Common myeloid progenitor, CD34-positive (primary cell): ENCODE measurements at regions not wholly inside any gene's neighbourhood (a gene's known extent, or its start where the extent isn't known, plus 50 kb on each side); places are given as distances from the start of the nearest gene placed in this dataset.

Source experiments
- CTCF ChIA-PET: fragments of 350-600 bp; sonication (Branson Sonifier 250); formaldehyde crosslinking; loops from one replicate; lab custom pipeline; 2021; ENCODE audit warnings: antibody characterized with exemption; lab: Charles Lee
- POLR2A ChIA-PET: fragments of 350-600 bp; sonication (Branson Sonifier 250); formaldehyde crosslinking; loops from one replicate; lab custom pipeline; 2021; ENCODE audit warnings: antibody characterized with exemption; lab: Charles Lee
- DNase-seq, 3 donors: peaks; one replicate each; pipeline versions ENCODE4 v3.0.0 to v3.0.0-alpha.2; 2013
- H3K27ac ChIP-seq, 2 experiments: 1 replicate in 1 of 2; 2 replicates in 1 of 2; pipeline ENCODE4 v1.7.0; 2013; ENCODE audit warnings: inconsistent platforms in 2 of 2, low read length in 2 of 2, mild to moderate bottlenecking in 2 of 2, low read depth in 1 of 2, moderate library complexity in 1 of 2; ENCODE audit not compliant: severe bottlenecking in 2 of 2, insufficient read depth in 1 of 2, poor library complexity in 1 of 2
- H3K27me3 ChIP-seq, 5 experiments: replicated peaks in 2 of 5; 1 replicate in 3 of 5; 2 replicates in 2 of 5; pipeline versions ENCODE4 v1.6.1 to v1.7.0; 2013; ENCODE audit warnings: low read length in 4 of 5, mild to moderate bottlenecking in 2 of 5, moderate library complexity in 2 of 5, inconsistent platforms in 1 of 5; ENCODE audit not compliant: insufficient read depth in 5 of 5, control insufficient read depth in 4 of 5
- H3K36me3 ChIP-seq, 4 experiments: 1 replicate in 2 of 4; 2 replicates in 2 of 4; pipeline versions ENCODE4 v1.6.1 to v1.7.0; 2013; ENCODE audit warnings: low read length in 3 of 4, control low read depth in 1 of 4, mild to moderate bottlenecking in 1 of 4; ENCODE audit not compliant: control insufficient read depth in 4 of 4, insufficient read depth in 4 of 4
- H3K4me1 ChIP-seq, 4 experiments: 1 replicate in 3 of 4; 2 replicates in 1 of 4; pipeline versions ENCODE4 v1.6.1 to v1.7.1; 2013; ENCODE audit warnings: low read length in 3 of 4, mild to moderate bottlenecking in 3 of 4, control low read depth in 1 of 4, inconsistent platforms in 1 of 4, moderate library complexity in 1 of 4; ENCODE audit not compliant: control insufficient read depth in 4 of 4, insufficient read depth in 4 of 4; ENCODE audit errors: control extremely low read depth in 1 of 4
- H3K4me3 ChIP-seq, 7 experiments: 1 replicate in 4 of 7; 2 replicates in 3 of 7; pipeline versions ENCODE4 v1.5.1 to v1.7.0; 2013; ENCODE audit warnings: mild to moderate bottlenecking in 7 of 7, low read length in 6 of 7, moderate library complexity in 6 of 7, inconsistent platforms in 2 of 7, low read depth in 2 of 7, control low read depth in 1 of 7; ENCODE audit not compliant: insufficient read depth in 4 of 7, control insufficient read depth in 1 of 7; ENCODE audit errors: extremely low read depth in 1 of 7
- H3K9me3 ChIP-seq, 5 experiments: 1 replicate in 4 of 5; 2 replicates in 1 of 5; pipeline versions ENCODE4 v1.6.1 to v1.7.1; 2013; ENCODE audit warnings: low read length in 4 of 5, mild to moderate bottlenecking in 2 of 5, inconsistent platforms in 1 of 5, low read depth in 1 of 5, moderate library complexity in 1 of 5; ENCODE audit not compliant: control insufficient read depth in 4 of 5, insufficient read depth in 2 of 5; ENCODE audit errors: control extremely low read depth in 1 of 5
- WGBS: methylation state at CpG from one replicate; pipeline ENCODE4 v1.1.5; 2013; ENCODE audit not compliant: insufficient coverage; 5-methylcytosine and 5-hydroxymethylcytosine counted together

GRCh38 chr4:114464726-114465272 is 133.8 kb upstream of the UGT8 start:
- ChIA-PET POLR2A (no interaction called here), CTCF (no interaction called here)
- H3K4me1 ChIP-seq = no peaks in the 10 kb centered on the region
- H3K27ac ChIP-seq = no peak overlapping the region
- H3K9me3 ChIP-seq = no peaks in the 10 kb centered on the region
- H3K4me3 ChIP-seq = no peak overlapping the region
- H3K36me3 ChIP-seq = no peaks in the 10 kb centered on the region
- WGBS = 87% methylated on average over 5 of the region's 7 CpGs
- H3K27me3 ChIP-seq = no peaks in the 10 kb centered on the region
- DNase-seq = no peak

GRCh38 chr4:114465766-114466165 is 132.8 kb upstream of the UGT8 start:
- CTCF ChIA-PET = no interaction called here
- Histone ChIP-seq H3K27ac (no peak overlapping the region), H3K9me3 (no peaks in the 10 kb centered on the region), H3K27me3 (no peaks in the 10 kb centered on the region), H3K36me3 (no peaks in the 10 kb centered on the region), H3K4me3 (no peak overlapping the region), H3K4me1 (no peaks in the 10 kb centered on the region)
- WGBS = no CpG with 5 or more reads among the region's 1 CpG
- no peak for DNase-seq
- POLR2A ChIA-PET = no interaction called here

GRCh38 chr4:114466299-114466698 is 132.3 kb upstream of the UGT8 start:
- POLR2A ChIA-PET = no interaction called here

GRCh38 chr4:114472269-114473032 is 126.2 kb upstream of the UGT8 start:
- Histone ChIP-seq H3K36me3 (no peaks in the 10 kb centered on the region), H3K4me3 (no peak overlapping the region), H3K9me3 (no peaks in the 10 kb centered on the region), H3K27ac (no peak overlapping the region), H3K27me3 (peaks cover 0 to 4% (median 0%) of the 10 kb centered on the region in 5 experiments), H3K4me1 (no peaks in the 10 kb centered on the region)
- ChIA-PET CTCF (interaction anchor here (0.9 kb wide), 1 partner anchor 11 kb away, joined by 4 read pairs; no protein-coding TSS in a partner anchor), POLR2A (no interaction called here)
- no peak for DNase-seq
- 92% methylated on average over 7 of the region's 9 CpGs for WGBS

More at GRCh38 chr4:114466299-114466698, 132.3 kb upstream of the UGT8 start:
- CTCF ChIA-PET = no interaction called here
- Histone ChIP-seq H3K9me3 (no peaks in the 10 kb centered on the region), H3K4me1 (no peaks in the 10 kb centered on the region), H3K27ac (no peak overlapping the region), H3K36me3 (no peaks in the 10 kb centered on the region), H3K4me3 (no peak overlapping the region), H3K27me3 (no peaks in the 10 kb centered on the region)
- 80% methylated on average over 1 of the region's 1 CpG for WGBS
- no peak for DNase-seq

GRCh38 chr4:114474188-114474800 is 124.3 kb upstream of the UGT8 start:
- POLR2A ChIA-PET = no interaction called here
- WGBS = 80% methylated on average over 1 of the region's 3 CpGs

GRCh38 chr4:114476310-114476709 is 122.3 kb upstream of the UGT8 start:
- 95% methylated on average over 8 of the region's 9 CpGs for WGBS
- POLR2A ChIA-PET = no interaction called here
- CTCF ChIA-PET = no interaction called here
- H3K27ac ChIP-seq = no peak overlapping the region
- H3K4me1 ChIP-seq = no peaks in the 10 kb centered on the region
- DNase-seq = no peak
- peaks cover 0 to 4% (median 0%) of the 10 kb centered on the region in 5 experiments for H3K27me3 ChIP-seq
- H3K36me3 ChIP-seq = no peaks in the 10 kb centered on the region
- no peak overlapping the region for H3K4me3 ChIP-seq
- peaks cover 0 to 1% (median 0%) of the 10 kb centered on the region in 5 experiments for H3K9me3 ChIP-seq

More at GRCh38 chr4:114474188-114474800, 124.3 kb upstream of the UGT8 start:
- Histone ChIP-seq H3K4me1 (no peaks in the 10 kb centered on the region), H3K27ac (no peak overlapping the region), H3K36me3 (no peaks in the 10 kb centered on the region), H3K4me3 (no peak overlapping the region), H3K9me3 (no peaks in the 10 kb centered on the region), H3K27me3 (peaks cover 0 to 4% (median 0%) of the 10 kb centered on the region in 5 experiments)
- DNase-seq = no peak
- CTCF ChIA-PET = no interaction called here

GRCh38 chr4:114479595-114479994 is 119.0 kb upstream of the UGT8 start:
- POLR2A ChIA-PET = no interaction called here
- DNase-seq = no peak
- H3K27me3 ChIP-seq = no peaks in the 10 kb centered on the region
- no peak overlapping the region for H3K4me3 ChIP-seq
- H3K36me3 ChIP-seq = no peaks in the 10 kb centered on the region
- H3K27ac ChIP-seq = no peak overlapping the region
- CTCF ChIA-PET = no interaction called here
- peaks cover 0 to 1% (median 0%) of the 10 kb centered on the region in 5 experiments for H3K9me3 ChIP-seq
- 78% methylated on average over 3 of the region's 3 CpGs for WGBS
- no peaks in the 10 kb centered on the region for H3K4me1 ChIP-seq
